ENCODE measurements at regions not wholly inside any gene's neighbourhood (a gene's known extent, or its start where the extent isn't known, plus 50 kb on each side); places are given as distances from the start of the nearest gene placed in this dataset.
"Not testable (repeated sequence)": the region's sequence is repeated elsewhere in the genome, so short reads cannot be mapped to it uniquely, and the experiment has no call there.

DNA sequence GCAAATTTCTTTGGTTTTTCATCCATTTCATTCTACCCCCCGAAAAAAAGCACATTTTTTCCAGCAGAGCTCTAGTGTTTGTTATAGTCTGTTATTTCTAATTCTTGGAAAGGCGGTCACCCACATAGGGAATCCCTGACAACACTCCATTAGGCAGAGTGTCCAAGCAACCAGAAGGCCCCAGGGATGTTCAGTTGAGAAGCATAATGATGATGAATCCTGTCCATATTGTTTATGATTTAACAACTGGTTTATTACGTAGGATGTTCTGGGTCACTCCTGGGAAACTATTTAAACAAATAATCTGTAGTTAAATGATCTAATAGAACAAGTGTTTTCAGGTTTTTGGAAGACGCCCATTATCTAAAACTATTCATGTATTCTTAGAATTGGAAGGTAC is 388.7 kb downstream of the TNS1 start:
- DNase-seq (no peak), ATAC-seq (no peak)
- intact Hi-C loops (cut with DNase I, micrococcal nuclease), result no loop called here

DNA sequence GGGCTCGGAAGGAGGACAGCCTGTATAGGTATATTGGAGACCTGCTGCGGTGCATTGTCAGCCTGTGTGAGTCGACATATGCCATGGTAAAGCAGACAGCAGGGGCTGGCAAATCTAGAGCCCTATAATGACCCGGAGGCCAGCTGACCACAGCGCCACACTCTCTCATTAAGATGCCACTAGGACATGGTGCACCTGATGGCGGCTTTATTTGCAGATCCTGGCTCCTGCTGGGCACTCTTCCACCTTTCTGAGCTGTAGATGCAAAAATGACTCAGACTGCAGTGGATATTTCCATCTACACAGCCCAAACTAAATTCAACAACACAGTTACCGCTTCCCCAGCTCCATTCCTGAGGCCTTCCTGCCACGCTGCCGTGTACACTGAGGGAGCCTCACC is 389.9 kb downstream of the TNS1 start:
- intact Hi-C loops (cut with DNase I, micrococcal nuclease), result no loop called here
- ATAC-seq, result no peak
- no peak for DNase-seq

DNA sequence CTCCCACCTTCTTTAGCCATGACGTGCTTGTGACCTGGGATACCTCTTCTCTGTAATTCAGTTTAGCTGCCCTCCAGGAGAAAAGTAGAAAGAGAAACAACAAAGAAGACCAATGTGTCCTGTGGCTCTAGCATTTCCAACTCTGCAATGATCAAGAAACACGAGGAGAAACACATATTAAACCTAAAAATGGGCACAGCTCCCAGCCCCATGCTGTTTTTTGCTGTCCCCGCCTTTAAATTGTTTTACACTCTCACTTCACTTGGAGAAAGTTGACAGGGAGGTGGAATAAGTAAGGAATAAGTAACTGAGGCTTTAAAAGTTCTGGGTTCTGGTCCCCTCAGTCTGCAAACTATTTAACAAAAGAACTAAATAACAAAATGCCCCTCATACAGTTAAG is 390.6 kb downstream of the TNS1 start:
- DNase-seq (no peak), ATAC-seq (no peak)
- intact Hi-C loops (cut with DNase I, micrococcal nuclease), result no loop called here

DNA sequence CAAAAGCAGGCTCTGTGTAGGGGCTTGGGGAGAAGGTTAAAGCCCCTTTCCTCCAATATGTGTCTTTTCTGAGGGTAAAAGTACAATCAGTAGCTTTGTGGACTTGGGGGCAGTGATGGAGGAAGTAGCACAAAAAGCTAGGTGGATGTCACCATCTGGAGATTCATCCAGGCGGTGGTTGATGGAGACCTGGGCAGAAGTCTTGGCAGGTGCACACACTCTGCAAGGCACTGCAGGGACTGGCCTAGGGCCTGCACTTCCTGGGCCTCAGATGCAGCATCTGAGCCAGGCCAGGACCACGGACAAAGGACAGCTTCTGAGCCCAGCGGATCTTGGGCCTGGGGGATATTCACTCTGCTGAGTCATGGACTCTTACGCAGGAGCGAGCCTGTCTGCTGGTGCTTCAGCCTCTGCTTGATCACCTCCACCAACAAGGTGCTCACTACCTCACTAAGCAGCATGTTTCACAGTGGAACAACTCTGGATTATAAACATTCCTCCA is 391.1 kb downstream of the TNS1 start:
- DNase-seq, result no peak
- ATAC-seq, result no peak
- intact Hi-C loops (cut with DNase I, micrococcal nuclease), result no loop called here

DNA sequence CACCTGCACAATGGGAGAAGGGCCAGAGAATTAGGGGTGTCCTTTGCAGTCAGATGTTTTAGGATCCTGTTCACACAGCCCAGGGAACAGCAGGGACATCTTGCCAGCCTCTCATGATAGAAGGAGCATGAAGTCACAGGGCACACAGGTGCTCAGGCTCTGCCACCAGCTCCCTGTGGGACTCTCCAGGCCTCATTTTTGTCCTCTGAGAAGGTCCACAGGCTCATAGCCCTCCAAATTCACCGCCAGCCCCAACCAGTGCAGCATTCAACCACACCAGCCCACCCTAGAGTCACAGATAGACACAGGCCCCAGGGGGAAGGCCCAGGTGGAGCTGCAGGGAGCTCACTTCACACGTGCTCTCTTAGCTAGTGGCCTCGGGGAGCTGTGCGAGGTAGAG is 391.7 kb downstream of the TNS1 start:
- ATAC-seq (no peak), DNase-seq (no peak)
- intact Hi-C loops (cut with DNase I, micrococcal nuclease), result no loop called here

DNA sequence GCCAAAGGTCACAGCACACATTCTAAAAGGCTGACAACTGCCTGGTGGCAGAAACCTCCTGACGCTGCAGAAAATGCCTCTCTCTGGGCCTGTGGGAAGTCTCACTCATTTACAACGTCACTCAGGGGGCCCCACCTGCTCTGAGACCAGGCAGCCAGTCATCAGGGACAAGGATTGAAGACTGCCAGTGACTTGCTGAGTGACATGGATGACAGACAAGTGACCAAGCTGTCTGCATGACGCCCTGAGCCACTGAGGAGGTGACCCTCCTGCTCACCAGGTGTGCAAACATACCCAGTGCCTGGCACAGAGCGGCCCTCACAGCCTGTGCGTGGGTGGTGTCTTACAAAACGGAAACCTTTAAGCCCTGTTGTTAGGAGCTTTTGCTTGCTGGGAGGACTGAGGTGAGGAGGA is 392.4 kb downstream of the TNS1 start:
- intact Hi-C loops (cut with DNase I, micrococcal nuclease), result no loop called here
- ATAC-seq, result no peak
- no peak for DNase-seq

DNA sequence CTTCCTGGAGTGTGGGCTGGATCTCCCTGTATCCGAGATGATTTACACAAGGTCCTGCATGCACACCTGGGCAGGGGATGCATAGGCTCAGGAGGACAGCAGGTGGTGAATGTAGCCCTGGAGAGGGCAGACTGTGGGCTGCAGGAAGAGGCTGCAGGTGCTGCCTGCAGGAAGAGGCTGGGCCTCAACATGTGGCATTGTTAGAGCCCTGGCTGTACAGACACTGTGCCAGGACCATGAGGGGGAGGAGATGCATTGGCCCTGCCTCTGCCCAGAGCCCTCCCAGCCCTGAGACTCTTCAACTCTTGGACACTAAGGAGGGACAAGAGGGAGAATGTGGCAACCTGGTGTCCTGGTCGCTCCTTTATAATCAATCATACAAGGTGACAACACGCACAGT is 392.8 kb downstream of the TNS1 start:
- intact Hi-C loops (cut with DNase I, micrococcal nuclease), result no loop called here
- ATAC-seq, result no peak
- DNase-seq, result no peak

DNA sequence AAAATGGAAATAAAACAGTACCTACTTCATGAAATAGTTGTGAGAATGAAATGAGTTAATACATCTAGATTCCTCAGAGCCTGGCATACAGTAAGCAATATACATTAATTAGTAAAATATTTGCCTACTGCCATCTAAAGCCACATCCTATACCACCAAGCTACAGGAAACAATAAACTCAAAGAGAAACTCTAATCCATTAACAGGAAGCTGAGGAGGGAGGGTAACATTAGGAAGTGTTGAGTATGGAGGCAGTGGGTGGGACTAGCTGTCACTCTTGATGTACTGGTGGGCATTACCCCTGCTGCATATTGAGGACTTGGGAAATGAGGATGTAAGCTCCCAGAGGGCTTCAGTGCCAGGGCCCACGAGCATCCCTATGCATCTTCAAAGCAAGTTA is 396.5 kb downstream of the TNS1 start:
- ATAC-seq, result no peak
- intact Hi-C loops (cut with DNase I, micrococcal nuclease), result no loop called here
- no peak for DNase-seq

DNA sequence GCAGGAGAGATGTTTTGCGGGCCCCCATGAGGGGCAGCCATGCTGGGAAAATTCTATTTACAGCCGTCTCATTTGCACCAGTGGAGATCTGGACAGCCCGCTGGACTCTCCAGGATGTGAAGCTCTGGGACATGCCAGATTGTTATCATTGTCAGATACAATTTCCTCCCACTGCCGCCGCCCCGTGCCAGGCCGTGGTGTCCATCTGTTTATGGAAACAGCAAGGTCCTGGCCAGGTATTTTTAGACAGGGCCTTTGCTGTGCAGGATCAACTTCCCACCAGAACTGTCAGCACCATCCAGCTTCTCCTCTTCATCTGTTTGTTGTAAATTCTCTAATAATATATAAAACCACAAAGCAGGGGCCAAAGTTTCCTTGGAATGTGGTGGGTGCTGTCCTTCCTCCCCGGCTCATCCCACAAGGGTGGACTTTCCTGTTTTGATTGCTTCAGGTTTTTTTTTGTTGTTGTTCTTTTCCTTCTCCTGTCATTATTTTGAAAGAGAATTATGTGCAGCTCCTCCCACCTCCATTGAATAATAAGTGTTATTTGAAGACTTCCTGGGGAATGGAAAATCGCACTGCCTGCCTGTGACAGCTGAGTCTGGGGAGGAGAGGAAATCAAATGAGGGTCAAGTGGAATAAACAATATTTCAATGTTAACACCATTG is 398.1 kb downstream of the TNS1 start:
- intact Hi-C loops (cut with DNase I, micrococcal nuclease), result no loop called here
- ATAC-seq, result no peak
- DNase-seq, result no peak

DNA sequence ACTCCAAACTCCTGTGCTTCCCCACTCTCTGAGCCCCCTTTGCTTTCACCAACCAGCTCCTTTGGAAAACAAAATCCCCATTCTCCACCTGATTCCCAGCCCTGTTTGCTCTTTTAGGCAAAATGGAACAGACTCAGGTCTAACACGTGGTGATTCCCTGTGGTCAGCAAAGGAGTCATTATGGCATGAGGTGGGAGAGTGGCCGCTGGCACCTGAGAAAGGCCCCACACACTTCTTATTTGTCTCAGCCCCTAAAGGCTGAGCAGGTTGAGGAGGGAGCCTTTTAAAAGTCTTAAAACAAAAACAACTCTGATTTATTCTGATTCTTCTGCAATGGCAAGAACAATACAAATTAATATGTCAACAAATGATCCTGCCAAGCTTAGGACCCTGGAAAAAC is 401.2 kb downstream of the TNS1 start:
- DNase-seq, result no peak
- no peak for ATAC-seq
- intact Hi-C loops (cut with DNase I, micrococcal nuclease), result no loop called here

DNA sequence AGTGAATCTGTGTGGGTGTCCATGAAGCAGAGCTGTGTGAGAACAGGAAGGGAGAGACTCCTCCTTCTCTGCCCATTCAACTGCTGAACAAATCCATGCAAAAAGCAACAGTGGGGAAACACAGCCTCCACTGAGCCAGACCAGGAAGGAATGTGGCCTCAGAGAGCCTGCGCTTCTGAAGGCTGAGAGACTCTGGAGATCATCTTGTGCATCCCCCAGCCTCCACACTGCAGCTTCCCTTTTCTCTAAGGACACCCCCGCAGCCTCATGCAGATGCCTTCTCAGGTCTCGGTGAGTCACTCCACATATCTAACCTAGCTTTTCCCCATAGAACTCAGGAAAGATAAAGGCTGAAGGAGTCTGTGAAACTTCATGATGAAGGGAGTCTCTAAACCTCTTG is 402.9 kb downstream of the TNS1 start:
- intact Hi-C loops (cut with DNase I, micrococcal nuclease), result no loop called here
- ATAC-seq (no peak), DNase-seq (no peak)

DNA sequence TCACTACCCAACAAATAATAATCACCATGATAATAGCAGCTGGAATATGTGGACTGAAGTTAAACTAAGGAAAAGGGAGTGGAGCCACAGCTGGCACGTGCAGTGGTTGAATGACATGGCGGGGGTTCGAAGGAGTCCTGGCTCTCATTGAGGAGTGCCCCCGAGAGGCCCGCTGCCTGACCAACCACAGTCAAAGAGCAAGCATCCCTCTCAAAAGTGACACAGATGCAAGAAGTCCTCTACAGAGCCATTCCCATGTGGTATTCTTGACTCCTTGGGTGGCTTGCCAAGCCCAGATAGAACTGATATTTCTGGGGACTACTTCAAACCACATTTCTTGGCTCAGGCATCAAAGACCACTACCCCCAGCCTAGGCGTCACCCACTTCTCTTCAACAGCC is 405.1 kb downstream of the TNS1 start:
- ATAC-seq (no peak), DNase-seq (no peak)
- intact Hi-C loops (cut with DNase I, micrococcal nuclease), result no loop called here

DNA sequence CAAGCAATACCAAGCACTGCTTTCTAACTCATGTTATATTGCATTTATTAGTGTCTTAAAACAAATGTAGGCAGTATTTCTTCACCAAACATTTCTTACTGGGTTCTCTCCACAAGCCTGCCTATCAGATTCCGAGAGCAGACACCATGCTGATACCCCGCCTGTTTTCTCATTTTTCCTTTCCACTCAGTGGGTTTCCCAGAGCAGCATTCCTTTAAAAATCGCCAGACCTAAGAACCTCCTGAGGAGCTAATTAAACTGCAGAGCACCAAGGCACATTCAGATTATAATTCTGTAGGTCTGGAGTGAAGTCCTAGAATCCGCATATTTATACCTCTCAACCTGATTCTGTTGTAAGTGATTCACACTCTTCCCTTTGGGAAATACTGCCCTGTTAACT is 405.6 kb downstream of the TNS1 start:
- DNase-seq, result no peak
- intact Hi-C loops (cut with DNase I, micrococcal nuclease), result no loop called here
- ATAC-seq, result no peak

DNA sequence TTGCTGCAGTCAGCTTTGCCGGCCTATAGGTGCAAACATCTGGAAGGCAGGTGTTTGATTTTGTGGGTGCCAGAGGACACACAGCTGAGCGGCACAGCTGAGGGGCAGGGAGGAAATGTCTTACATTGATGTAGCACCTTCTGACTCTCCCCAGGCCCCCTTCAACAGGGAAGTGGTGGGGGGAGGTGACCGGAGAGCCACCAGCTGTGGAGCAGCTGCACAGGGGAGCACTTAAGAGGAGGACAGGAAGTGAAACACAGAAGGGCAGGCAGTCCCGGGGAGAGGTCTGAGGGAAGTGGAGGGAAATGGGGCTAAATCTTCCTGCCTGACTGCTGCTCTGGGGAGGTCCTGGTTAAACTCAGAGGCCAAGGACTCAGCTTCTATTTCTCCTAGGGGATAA is 409.1 kb downstream of the TNS1 start:
- no peak for DNase-seq
- ATAC-seq, result no peak
- intact Hi-C loops (cut with DNase I, micrococcal nuclease), result no loop called here

DNA sequence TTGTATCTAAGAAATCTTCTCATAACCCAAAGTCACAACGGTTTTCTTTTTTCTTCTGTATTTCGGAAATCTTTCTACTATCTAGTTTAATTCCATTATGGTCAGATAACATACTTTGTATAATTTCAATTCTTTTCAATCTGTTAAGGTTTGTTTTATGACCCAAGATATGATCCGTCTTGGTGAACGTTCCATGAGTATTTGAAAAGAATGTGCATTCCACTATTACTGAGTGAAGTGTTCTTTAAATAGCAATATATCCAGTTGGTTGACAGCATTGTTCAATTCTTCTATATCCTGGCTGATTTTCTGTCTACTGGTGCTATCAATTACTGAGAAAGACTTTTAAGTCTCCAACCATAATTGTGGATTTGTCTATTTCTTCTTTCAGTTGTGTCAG is 414.5 kb downstream of the TNS1 start:
- DNase-seq, result no peak
- intact Hi-C loops (cut with DNase I, micrococcal nuclease), result no loop called here
- no peak for ATAC-seq

DNA sequence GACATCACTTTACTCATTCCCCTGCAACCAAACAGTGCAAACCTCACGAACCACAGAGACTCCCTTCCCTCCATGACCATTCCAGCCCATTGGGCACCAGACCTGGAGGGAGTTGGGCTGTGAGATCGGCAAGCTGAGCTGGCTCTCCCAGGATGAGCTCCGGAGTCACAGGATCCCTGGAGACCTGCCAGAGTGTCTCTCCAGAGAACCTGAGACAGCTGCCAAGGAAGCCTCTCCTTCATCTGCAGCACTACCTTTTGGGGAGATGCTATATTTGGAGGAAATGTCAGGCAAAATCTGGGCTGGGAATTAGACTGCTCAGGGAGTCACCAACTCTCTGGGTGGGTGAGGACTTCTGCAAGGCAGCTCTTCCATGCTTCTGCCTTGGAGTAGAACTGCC is 417.4 kb downstream of the TNS1 start:
- no peak for DNase-seq
- intact Hi-C loops (cut with DNase I, micrococcal nuclease), result no loop called here
- no peak for ATAC-seq

DNA sequence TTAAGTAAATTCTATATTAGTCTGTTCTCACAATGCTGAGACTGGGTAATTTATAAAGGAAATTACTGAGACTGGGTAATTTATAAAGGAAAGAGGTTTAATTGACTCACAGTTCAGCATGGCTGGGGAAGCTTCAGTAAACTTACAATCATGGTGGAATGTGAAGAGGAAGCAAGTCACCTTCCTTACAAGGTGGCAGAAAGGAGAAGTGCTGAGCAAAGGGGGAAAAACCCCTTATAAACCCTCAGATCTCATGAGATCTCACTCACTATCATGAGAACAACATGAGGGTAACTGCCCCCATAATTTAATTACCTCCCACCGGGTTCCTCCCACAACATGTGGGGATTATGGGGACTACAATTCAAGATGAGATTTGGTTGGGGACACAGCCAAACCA is 422.4 kb downstream of the TNS1 start:
- intact Hi-C loops (cut with DNase I, micrococcal nuclease); ATAC-seq; DNase-seq: not testable (repeated sequence)

DNA sequence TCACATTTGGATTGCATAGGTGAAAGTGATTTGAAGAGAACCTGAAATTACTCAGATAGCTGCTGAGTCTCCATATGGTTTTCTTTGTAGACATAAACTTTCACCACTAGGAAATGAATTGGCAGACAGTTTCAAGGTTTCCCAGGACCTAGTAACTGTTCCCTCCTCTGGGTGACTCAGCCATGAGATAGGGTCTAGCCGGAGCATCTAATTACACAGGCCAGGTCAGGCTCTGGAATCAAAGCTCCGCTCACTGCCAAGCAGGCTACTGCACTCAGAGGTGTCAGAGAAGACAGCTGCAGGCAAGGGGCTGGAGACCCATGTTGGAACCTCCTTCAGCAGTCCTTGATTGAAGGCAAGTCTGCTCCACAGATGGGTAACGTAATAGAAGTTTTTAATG is 429.2 kb downstream of the TNS1 start:
- no peak for ATAC-seq
- intact Hi-C loops (cut with DNase I, micrococcal nuclease), result no loop called here
- no peak for DNase-seq

DNA sequence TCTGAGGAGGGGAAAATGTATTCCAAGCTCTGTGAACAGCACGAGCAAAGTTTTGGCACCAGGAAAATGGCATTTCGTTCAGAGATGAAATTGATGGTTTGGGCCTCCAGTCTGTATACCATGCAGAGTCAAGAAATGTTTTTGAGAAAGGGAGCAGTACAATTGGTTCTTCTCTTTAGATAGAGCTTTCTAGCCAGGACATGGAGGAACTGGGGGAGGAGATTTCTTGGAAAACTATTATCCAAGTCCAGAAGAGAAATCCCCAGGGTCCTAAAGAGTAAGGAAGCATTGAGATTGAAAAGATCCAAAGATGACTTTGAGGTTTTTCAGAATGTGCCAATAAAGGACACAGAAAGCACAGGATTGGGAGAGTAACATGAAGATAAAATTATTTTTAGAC is 432.4 kb downstream of the TNS1 start:
- ATAC-seq, result no peak
- DNase-seq, result no peak
- intact Hi-C loops (cut with DNase I, micrococcal nuclease), result no loop called here

DNA sequence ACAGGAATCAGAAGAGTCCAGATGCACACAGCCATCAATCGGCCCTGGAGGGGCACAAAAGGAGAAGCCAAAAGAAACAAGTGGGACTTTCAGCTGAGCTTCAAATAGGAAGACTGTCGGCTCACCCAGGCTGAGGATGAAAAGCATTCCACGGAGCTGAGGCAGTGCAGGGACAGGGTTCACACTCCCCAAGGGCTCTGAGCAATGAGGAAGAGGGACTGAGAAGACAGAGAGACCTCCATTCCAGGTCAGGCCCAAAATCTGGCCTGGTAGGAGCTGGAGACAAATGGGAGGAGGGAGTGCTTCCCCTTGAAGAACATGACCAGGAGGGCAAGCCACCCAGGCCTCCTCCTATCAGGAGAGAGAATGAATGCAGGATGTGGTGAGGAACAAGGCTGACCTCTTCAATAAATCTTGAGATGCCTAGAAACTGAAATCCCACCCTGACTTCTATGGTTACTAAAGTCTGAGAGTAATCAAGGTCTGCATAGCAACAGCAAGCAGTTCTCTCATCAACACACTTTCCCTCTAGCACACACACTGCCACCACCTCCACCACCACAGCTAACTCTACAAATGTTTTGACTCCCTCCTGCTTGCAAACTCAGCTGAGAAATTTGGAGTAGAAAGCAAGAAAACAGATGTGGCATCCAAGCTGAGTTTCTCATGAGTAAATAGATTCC is 434.4 kb downstream of the TNS1 start:
- intact Hi-C loops (cut with DNase I, micrococcal nuclease), result no loop called here
- DNase-seq (no peak), ATAC-seq (no peak)

DNA sequence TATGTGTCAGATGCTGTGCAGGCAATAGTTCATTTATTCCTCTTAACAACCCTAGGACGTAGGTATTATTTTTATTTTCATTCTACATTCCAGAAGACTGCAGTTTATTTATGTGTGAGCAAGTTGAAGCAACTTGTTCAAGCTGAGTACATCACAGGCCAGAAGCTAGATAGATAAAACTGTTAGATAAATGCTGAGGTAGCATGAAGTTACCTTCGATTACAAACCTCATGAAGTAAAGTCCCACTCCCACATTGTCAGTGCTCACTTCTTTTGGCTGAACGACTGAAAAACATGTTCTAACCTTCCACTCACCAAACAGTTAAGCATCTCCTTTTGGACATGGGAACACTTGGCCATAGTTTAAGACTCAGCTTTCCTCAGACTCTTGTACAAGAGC is 439.2 kb downstream of the TNS1 start:
- DNase-seq (no peak), ATAC-seq (no peak)
- intact Hi-C loops (cut with DNase I, micrococcal nuclease), result no loop called here

All from left colon (tissue), 2 donors.